ENCODE measurements at regions not wholly inside any gene's neighbourhood (a gene's known extent, or its start where the extent isn't known, plus 50 kb on each side); places are given as distances from the start of the nearest gene placed in this dataset.
"Not testable (repeated sequence)": the region's sequence is repeated elsewhere in the genome, so short reads cannot be mapped to it uniquely, and the experiment has no call there.

DNA sequence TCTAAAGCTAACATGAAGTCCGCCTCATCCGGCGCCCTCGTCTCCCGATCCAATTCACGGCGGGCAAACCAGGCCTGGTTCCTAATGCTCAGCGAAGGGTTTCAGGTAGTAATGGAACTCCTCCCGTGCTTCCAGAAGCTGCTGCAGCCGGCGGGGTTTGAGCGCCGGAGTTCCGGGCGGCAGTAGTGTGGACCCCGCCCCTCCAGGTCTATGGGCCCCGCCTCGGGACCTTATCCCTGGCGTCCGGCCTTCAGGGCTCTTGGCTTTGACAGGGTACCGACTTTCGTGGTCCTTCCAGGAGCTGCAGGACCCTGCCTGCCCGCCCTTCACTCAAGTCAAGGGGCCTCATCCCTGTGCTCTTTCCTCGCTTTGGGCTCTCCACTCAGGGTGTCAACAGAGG is 304.1 kb downstream of the FAM72C start:
- Histone ChIP-seq H3K4me3 (no peak overlapping the region), H3K4me1 (no peaks in the 10 kb centered on the region), H3K27me3 (no peaks in the 10 kb centered on the region), H3K36me3 (no peaks in the 10 kb centered on the region), H3K9me3 (peaks cover 0 to 25% of the 10 kb centered on the region in 2 donors), H3K27ac (no peak overlapping the region)
- no peak for TF ChIP-seq CTCF (IDR thresholded peaks at IDR 0.05)
- no peak for DNase-seq (ENCODE audit: low spot score)

DNA sequence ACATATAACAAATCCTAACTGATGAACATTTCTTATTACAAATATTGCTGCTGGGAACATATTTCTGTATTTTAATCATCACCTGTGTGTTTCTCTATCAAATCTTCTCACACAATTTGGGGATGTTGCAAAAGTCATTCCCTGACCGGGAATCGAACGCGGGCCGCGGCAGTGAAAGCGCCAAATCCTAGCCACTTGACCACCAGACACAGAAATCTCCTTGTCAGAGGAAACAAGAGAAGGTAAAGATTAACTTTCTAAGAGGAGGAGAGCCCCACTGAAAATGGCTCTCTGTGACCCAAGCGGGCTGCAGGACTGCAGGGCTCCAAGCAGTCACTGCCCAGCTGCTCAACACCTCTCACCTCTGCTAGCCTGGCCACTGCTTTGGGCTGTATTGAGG is 304.9 kb downstream of the FAM72C start:
- Histone ChIP-seq H3K36me3 (no peaks in the 10 kb centered on the region), H3K27me3 (no peaks in the 10 kb centered on the region), H3K9me3 (peaks cover 0 to 25% of the 10 kb centered on the region in 2 donors), H3K4me3 (no peak overlapping the region), H3K27ac (no peak overlapping the region), H3K4me1 (no peaks in the 10 kb centered on the region)
- no peak for TF ChIP-seq CTCF (IDR thresholded peaks at IDR 0.05)
- DNase-seq (ENCODE audit: low spot score) = no peak

GRCh38 chr1:143665606-143666005 is 306.2 kb downstream of the FAM72C start:
- Histone ChIP-seq H3K4me3 (no peak overlapping the region), H3K27me3 (no peaks in the 10 kb centered on the region)

GRCh38 chr1:143663056-143663455 is 308.7 kb downstream of the FAM72C start:
- H3K9me3 ChIP-seq = peaks cover 0 to 14% of the 10 kb centered on the region in 2 donors
- not testable (repeated sequence) for H3K27ac ChIP-seq; H3K27me3 ChIP-seq; H3K4me1 ChIP-seq; DNase-seq (ENCODE audit: low spot score); H3K4me3 ChIP-seq; H3K36me3 ChIP-seq

More at GRCh38 chr1:143665606-143666005, 306.2 kb downstream of the FAM72C start:
- H3K4me1 ChIP-seq = no peaks in the 10 kb centered on the region
- TF ChIP-seq CTCF (IDR thresholded peaks at IDR 0.05) = no peak
- no peaks in the 10 kb centered on the region for H3K36me3 ChIP-seq
- H3K27ac ChIP-seq = no peak overlapping the region
- peaks cover 0 to 25% of the 10 kb centered on the region in 2 donors for H3K9me3 ChIP-seq
- no peak for DNase-seq (ENCODE audit: low spot score)

GRCh38 chr1:143661418-143662101 is 310.2 kb downstream of the FAM72C start:
- Histone ChIP-seq H3K4me1 (no peaks in the 10 kb centered on the region), H3K27me3 (no peaks in the 10 kb centered on the region), H3K9me3 (no peaks in the 10 kb centered on the region), H3K27ac (no peak overlapping the region), H3K36me3 (no peaks in the 10 kb centered on the region), H3K4me3 (no peak overlapping the region)
- no peak for TF ChIP-seq CTCF (IDR thresholded peaks at IDR 0.05)
- no peak for DNase-seq (ENCODE audit: low spot score)

- H3K27ac ChIP-seq = no peak overlapping the region
- no peaks in the 10 kb centered on the region for H3K36me3 ChIP-seq
- no peaks in the 10 kb centered on the region for H3K4me1 ChIP-seq
- DNase-seq (ENCODE audit: low spot score) = no peak
- H3K9me3 ChIP-seq = no peaks in the 10 kb centered on the region
- TF ChIP-seq CTCF (IDR thresholded peaks at IDR 0.05) = no peak
- H3K27me3 ChIP-seq = no peaks in the 10 kb centered on the region
- no peak overlapping the region for H3K4me3 ChIP-seq
Observed at GRCh38 chr1:143660354-143660941, 311.3 kb downstream of the FAM72C start.

All from right atrium auricular region (tissue), 2 donors.